ENCODE measurements at regions not wholly inside any gene's neighbourhood (a gene's known extent, or its start where the extent isn't known, plus 50 kb on each side); places are given as distances from the start of the nearest gene placed in this dataset.
A peak's percentile ranks its signal among the peaks of the same experiment; 100 is the strongest.

DNA sequence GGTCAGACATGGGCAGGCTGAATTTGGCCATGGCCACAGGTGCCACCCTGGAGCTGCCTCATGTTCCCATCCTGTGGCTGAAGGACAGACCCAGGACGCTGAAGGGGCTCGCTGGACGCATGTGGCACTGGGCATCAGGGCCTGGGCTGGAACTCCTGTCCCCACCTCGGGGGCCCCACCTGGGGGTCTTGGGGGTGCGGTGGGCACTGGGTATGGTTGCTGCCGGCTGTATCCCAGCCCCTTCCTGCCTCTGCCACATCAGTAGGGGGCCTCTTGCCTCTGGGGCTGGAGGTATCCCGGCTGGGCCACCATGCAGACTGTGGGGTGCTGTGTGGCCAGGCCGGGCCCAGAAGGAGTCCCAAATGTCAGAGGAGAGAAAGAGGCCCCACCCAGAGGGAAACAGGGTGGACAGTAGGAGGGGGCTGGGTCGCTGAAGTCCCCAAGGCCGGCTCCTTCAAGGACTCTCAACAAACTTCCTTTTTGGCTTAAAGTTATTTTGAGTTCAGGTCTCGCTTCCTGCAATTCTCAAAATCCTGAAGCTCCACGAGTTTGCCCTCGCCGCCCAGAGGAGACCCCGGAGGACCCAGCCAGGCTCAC, 78.7 kb downstream of the SIK1 start:
- no peak for DNase-seq (ENCODE audit: low spot score)

DNA sequence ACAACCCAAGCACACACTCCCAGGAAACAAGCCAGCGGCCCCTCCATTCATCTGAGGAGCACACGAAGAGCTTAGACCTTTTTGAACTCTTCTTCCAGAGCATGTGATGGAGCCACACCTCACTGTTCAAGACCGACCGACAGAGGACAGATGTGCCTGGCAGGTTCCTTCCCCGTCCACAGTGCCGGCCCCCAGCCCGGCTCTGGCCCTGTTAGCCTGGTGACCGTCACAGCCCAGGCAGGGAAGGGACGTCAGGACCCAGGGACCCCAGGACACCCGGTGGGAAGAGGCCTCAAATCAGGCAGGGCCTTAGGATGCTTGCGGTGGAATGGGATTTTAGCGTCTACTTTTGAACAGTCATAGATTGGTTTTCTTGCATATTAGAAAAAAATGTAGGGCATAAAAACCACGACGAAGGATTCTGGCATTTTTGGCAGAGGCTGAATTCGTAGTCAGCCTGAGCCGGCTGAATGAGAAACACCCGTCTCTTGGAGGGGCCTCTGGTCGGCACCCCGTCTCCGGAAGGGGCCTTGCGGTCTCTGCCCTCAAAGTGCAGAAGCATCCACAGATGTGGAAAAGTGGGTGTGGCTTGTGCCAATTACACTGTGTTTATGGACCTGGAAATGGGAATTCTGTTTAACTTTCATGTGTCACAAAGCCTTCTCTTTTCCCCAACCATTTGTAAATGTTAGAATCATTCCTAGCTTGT, 79.3 kb downstream of the SIK1 start:
- DNase-seq (ENCODE audit: low spot score): no peak

DNA sequence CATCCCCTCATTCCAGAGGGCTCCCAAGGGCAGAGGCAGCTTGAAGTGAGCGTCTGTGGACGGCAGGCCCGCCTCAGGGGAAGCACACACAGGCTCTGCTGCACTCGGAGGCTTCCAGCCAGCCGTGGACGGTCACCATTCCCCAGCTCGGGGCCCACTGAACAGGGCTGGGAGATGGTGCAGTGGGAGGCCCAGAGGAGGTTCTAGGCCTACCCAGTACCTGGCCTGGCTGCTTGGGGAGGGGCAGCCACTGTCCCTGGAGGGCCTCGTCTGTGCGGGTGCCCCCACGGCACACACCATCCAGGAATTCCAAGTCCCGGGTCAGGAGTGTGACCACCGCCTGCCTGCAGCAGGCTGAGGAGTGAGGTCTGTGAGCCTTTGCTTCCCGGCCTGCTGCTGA, 80.4 kb downstream of the SIK1 start:
- DNase-seq (ENCODE audit: low spot score): no peak

DNA sequence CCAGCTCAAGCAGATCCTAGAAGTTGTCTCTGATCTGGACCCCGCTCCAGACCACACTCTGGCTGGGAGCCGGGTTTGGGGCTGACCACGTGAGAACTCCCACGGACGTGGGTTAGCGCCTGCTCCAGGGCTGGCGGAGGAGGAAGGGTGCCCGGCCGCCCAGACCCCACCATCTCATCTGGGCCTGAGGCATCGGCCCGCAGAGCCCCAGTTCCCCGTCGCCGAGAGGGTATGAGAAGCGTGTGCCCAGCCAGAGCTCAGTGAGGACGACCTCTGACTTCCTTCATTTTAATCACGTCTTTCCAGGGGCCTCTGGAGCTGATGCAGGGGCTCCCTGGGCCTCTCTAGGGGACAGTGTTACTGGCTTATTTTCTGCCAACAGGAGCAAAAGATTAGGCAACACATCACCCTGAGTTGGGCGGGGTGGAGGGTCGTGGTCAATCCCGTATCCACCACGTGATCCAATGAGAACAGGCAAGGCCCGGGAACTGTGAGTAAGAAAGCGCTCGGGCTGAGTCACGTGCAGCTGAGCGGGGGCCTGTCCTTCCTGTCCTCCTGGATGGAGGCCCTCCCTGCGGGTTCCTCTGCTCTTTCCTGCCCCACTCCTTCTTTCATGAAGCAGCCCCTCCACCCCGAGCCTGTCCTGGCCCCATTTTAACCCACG, 81.1 kb downstream of the SIK1 start:
- DNase-seq (ENCODE audit: low spot score): no peak

DNA sequence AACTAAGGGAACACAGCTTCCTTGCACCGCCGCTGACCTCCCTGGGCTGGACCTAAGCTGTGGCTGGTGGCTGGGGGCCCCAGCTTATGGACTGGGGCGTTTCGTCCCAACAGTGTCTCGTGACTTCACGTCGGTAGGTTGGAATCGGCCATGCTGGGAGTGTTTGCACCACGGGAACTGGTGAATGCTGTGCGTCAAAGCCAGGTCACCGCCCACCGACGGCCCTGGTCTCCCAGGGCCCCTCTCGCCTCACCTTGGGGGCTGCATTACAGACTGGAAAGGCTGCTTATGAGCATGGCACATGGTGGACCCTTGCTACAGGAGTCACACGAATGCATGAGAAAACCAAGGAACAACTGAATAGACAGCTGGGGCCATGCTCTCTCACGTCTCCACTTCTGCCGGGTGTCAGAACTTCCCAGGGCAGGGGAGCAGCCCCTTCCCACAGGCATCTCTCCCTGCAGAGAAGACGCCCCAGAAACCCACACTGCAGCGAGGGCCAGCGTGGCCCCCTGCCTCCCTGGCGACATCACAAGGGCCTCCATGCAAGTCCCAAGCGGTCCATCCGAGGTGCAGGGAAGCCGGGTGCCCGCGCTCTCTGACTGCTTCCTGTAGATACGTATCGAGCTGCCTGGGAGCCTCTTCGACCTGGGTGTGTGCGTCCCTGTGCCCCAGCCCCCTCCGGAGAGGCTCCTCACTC, 81.7 kb downstream of the SIK1 start:
- DNase-seq (ENCODE audit: low spot score): no peak

DNA sequence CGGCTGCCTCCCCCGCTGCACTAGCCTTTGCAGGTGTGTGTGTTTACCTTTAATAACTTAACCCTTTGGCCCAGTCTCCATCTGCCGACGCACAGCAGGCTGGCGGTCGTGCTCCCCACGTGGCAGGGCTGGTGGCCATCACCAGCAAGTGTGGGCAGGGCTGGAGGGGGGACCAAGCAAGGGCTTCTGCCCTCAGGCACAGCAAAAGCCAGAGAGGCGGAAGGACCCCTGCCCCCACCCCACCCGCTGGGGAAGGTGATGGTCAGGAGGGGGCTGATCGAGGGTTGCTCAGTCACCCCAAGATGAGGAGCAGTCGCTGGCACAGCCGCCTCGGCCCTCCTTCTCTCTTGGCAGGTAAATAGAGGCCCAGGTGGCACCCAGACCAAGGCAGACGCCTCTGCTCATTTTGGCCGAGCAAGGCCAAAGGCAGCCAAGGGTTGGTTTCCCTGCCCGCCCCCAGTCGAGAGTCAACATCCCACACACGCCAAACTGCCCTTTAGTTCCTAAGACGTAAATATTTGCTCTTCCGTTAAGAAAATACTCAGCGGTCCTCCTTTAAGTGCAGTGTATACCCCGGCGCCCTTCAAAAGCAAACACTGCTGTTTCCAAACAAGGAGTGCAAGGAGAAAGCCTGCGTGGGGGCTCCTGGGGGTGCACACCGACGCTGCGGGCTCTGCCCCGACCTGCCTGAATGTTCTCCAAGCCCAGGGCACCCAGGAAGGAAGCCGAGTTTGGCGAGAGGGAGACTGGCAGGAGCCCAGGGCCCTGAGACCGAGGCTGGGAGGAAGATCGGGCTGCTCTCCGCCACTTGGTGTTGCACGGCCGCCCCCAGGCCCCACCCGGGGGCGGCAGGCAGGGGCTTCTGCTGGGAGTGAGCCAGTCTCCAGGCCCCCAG, 82.7 kb downstream of the SIK1 start:
- DNase-seq (ENCODE audit: low spot score): no peak

DNA sequence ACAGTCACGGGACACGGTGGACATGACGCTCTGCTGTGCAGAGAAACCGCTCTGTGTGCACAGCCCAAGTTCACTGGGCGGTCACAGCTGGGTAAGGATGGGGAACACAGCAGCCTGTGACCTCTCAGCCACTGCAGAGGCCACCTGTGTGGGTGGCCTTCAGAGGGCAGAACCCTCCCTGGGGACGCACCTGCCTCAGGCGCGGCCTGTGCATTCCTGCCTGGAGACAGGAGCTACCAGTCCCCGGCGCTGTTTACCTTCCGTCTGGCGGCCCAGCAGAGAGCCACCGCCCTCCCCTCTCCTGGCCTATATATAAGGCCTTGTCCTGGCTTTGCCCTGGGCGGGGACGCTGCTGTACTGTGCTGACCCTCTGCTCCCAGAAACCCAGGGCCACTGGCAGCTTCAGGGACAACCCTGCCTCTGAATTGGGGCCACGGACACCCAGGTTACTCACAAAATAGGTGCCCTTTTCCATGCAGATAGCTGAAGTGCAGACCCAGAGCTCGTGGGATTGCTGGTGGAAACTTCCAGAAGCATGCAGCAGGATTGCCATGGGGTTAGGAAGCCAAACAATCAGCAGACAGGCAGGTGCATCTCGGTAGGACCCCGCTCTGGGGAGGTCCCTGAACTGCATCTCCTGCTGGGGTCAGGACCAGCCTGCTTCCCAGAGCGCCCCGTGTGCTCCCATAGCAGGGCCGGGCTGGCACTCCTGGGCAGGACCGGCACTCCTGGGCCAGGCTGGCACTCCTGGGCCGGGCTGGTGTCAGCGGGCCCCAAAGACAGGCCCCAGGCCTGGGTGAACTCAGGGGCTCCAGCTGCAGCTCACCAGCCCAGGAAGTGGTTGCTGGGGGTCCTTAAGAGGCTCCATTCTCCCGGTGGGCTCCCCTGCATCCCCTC, 83.6 kb downstream of the SIK1 start:
- no peak for DNase-seq (ENCODE audit: low spot score)

DNA sequence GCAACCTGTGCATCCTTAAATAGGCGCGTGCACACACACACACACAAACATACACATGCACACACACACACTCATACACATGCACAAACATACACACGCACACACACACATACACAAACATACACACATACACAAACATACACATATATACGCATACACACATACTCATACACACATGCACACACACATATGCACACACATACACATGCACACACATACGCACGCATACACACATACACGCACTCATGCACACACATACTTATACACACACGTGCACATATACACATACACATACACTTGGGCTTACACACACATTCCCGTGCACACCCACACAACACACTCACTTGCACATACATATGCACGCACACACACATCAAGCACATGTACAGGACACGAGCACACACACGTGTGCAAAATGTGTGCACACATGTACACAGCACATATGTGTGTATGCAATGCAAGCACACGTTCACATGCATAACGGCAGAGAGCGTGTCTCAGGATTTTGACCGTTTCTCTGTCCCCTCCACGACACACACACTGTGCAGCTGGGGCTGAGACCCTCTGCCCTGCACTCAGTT, 84.5 kb downstream of the SIK1 start:
- DNase-seq (ENCODE audit: low spot score): no peak

DNA sequence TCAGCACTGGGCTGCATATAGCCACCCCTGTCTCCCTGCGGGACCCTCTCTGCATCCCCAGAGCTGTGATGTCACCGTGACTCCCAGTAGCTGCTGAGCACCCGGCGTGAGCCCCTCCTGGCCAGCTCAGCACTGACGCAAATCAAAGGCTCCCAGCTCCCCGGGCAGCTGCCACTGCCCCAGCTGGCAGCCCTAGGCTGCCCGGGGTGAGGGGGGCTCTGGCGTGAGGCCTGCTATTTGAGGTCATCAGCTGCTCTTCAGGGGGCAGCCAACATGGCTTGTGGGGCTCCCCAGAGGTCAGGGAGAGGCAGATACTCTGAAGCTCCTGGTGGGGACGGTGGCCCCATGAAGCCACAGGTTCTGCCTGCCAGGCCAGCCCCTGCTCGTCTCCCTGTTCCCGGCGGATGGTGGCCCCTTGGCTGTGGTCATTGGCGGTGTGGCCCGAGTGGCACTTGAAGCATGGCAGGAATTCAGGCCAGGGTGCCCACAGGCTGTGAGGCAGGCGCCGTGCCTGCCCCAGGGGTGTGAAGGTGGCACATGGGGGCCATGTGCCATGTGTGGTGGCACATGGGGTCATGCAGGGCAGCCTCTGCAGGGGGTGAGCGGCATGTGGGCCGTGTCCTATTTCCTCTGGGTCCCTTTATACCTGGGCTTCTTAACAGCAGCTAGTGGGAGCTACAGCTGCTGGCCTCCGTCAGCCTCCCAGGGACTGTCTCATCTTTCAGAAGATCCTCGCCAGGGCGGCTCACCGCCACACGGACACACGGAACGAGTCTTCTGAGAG, 85.4 kb downstream of the SIK1 start:
- DNase-seq (ENCODE audit: low spot score): no peak

DNA sequence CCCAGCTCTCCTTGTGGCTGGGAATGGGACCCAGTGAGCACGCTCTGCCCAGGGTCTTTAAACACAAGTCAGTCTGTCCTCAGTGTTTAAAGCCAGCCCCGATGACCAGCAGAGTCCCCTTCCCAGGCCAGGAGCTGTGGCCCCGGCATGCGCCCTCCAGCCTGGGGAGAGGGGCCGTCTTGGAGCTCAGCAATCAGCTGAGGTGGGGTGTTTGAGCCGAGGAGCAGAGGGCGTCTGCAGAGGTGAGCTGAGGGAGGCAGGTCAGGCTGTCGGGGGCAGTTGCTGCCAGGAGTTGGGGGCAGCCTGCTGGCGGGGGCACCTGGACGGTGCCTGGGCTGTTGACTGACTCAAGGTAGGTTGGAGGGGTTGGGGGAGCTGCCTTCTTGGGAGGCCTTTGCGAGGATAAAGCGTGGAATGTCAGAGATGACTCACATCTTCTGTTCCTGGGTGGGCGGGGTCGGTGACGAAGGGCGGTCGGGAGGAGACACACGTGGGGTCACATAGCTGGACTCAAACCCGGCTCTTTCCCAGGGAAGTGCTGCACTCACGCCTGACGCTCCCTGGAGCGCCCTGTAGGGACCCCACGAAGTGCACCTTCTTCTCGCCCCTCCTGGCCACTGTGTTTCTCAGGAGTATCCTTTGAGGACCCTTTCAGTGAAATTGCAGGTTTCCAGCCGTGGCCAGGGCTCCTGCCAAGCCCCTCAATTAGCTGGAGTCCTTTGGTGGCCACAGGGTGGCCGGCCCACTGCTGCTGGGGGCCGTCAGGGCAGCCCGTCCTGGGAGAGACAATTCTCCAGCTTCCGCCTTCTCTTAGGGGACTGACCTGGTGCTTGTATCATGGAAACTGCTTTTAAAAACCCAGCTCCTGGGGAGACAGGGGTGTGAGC, 86.2 kb downstream of the SIK1 start:
- DNase-seq (ENCODE audit: low spot score): peak; percentile 75

DNA sequence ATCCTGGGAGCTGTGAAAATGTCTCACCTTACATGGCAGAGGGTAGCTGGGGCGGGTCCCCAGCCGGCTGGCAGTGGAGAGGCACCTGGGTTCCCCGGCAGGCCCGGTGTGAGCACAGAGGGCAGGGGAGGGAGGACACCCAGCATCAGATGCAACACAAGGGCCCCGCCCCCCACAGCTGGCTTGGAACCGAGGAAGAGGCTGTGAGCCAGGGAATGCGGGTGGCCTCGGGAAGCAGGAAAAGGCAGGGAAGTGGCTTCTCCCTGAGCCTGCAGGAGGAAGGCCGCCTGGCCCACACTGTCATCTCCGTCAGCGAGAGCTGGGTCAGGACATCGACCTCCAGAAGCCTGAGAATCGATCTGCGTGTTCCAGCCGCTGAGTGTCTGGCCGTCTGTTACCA, 87.3 kb downstream of the SIK1 start:
- DNase-seq (ENCODE audit: low spot score): no peak

DNA sequence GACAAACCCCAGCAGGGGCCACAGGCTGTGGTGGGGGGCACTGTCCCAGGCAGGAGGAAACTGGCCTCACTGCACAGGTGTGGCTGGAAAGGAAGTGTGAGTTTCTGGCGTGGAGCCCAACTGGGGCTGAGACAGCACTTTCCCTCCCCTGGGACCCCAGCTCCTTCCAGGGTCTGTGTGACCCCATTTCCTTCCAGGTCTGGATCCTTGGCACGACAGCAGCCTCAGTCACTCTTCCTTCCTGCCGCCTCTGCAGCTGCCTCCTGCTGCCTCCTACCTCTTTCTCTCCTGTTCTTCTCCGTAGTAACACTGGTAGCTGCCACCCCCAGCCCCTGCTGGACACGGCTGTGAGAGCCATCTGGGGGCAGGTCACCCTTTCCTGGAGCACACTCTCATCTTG, 88.0 kb downstream of the SIK1 start:
- DNase-seq (ENCODE audit: low spot score): no peak

DNA sequence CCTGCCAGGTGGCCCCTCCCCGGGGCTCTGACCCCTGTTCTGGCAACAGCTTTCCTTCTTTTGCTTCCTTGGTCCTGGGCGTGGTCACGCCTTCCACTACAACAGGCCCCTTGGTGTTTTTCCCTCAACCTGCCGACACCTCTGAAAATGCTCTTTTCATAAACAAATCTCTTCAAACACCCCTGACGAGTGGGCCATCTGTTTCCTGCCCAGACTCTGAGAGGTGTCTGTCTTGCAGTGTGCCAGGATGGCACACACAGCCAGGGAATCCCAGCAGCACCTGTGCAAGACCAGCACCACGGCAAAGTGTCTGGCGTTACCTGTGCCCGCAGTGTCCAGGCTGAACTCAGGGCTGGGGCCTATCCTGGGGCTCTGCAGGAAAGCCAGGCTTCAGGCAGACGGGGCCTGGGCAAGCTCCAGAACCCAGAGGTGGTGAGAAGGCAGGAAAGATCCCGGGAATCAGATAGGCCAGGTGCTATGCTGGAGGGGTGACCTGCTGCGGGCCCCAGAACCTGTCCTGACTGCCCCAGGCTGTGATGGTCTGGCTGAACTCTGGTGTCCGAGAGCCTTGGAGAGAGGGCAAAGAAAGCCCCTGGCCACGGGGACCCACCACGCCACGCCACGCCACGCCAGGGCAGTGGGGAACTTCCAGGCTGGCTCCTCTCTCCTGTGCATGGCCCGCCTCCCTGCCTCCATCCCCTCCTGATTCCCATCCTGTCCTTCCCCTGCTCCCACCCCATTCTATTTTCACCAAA, 88.9 kb downstream of the SIK1 start:
- no peak for DNase-seq (ENCODE audit: low spot score)

DNA sequence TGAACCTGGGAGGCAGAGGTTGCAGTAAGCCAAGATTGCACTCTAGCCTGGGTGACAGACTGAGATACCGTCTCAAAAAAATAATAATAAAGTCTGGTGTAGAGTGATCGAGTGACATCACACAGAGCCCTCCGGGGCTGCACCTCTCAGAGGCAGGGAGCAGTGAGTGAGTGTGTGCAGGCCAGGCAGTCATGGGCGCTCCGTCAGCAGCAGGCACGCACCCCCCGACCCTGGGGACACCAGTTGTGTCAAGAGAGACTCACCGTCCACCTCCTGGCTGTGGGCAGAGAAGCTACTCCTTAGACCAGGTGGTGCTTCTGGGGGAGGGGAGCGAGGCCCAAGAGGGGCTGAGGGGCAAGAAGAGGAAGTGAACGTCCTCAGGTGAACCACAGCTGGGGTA, 91.8 kb downstream of the SIK1 start:
- DNase-seq (ENCODE audit: low spot score): no peak

DNA sequence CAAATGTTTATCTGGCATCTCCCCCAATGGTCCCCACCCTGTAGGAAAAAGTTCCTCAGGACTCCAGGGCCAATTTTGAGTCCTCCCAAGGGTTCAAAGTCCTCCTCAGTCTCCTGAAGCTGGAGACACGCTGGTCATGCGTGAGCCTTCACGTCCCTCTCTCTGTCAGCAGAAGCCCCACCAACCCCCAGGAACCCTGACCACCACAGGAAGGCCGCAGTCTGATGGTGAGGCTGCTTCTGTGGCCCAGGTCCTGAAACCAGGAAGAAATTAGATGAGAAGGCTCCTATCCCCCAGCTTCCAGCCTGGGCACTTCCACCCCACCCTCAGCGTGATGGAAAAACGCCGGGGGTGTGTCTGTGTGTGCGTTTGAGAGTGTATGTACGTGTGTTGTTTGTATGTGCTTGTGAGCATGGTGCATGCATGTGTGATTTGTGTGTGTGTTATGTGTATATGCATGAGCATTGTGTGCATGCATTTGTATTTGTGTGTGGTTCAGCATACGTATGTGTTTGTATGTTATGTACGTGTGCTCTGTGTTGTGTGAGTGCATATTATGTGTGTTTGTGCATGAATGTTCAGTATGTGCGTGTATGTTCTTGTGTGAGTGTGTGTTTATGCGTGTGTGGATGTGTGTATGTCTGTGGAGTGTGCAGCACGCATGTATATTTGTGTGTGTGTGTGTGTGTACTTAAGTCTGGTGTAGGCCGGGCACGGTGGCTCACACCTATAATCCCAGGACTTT, 92.5 kb downstream of the SIK1 start:
- no peak for DNase-seq (ENCODE audit: low spot score)

DNA sequence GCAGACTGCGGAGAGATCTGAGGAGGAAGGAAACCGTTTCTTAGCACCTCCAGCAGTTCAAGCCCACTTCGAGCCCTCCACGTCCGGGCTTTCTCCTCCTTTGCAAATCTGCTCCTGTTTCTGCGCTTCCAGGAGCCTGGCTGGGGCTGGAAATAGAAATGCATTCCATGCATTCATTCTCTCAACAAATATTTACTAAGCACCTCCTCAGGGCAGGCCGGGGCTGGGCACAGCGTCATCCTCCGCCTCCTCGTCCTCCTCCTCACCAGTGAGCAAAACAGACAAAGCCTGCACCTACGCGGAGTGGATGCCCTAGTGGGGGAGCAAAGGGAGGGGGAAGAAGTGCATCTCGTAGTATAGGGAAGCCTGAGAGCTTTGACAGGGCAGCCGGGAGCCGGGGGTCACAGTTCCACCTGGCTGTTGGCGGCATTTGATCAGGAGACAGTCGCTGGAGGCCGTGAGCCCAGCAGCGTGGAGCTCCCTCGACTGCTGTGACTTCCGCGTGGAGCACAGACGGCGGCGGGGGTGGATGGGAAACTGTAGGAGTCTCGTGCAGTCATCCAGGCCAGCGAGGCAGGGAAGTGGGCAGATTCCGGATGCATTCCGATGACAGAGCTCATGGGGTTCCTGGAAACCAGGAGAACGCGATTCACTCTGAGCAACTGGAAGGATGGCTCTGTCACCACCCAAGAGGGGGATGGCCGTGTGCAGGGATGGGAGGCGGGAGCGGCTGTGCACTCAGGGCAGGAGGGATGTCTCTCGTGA, 93.5 kb downstream of the SIK1 start:
- DNase-seq (ENCODE audit: low spot score): peak; percentile 91
